ENCODE measurements at regions not wholly inside any gene's neighbourhood (a gene's known extent, or its start where the extent isn't known, plus 50 kb on each side); places are given as distances from the start of the nearest gene placed in this dataset.

- DNase-seq, result no peak
These were observed 134.5 kb downstream of the ASB1 start for GRCh38 chr2:238561230-238561629.

- DNase-seq, result no peak
These were observed 135.7 kb downstream of the ASB1 start for GRCh38 chr2:238562446-238562845.

- no peak for DNase-seq
These were observed 136.8 kb downstream of the ASB1 start for GRCh38 chr2:238563551-238563950.

- DNase-seq, result no peak
These were observed 137.7 kb downstream of the ASB1 start for GRCh38 chr2:238564286-238564920.

- no peak for DNase-seq
These were observed 138.3 kb downstream of the ASB1 start for GRCh38 chr2:238565031-238565430.

GRCh38 chr2:238566001-238566645, 139.4 kb downstream of the ASB1 start:
- no peak for DNase-seq

GRCh38 chr2:238567067-238567855, 140.5 kb downstream of the ASB1 start:
- DNase-seq, result no peak

- no peak for DNase-seq
These were observed 141.3 kb downstream of the ASB1 start for GRCh38 chr2:238567996-238568395.

GRCh38 chr2:238568455-238569440, 142.0 kb downstream of the ASB1 start:
- DNase-seq, result no peak

- DNase-seq, result no peak
These were observed 142.9 kb downstream of the ASB1 start for GRCh38 chr2:238569507-238570195.

GRCh38 chr2:238570391-238570790, 143.7 kb downstream of the ASB1 start:
- DNase-seq, result no peak

- DNase-seq, result no peak
These were observed 144.2 kb downstream of the ASB1 start for GRCh38 chr2:238570926-238571325.

GRCh38 chr2:238571661-238572372, 145.1 kb downstream of the ASB1 start:
- DNase-seq, result no peak

GRCh38 chr2:238573065-238573778, 146.5 kb downstream of the ASB1 start:
- peak in 1 of 5 experiments; percentile 15 for DNase-seq

GRCh38 chr2:238573916-238574315, 147.2 kb downstream of the ASB1 start:
- DNase-seq, result no peak

GRCh38 chr2:238574490-238575271, 148.0 kb downstream of the ASB1 start:
- no peak for DNase-seq

GRCh38 chr2:238576674-238577073, 149.9 kb downstream of the ASB1 start:
- no peak for DNase-seq

- no peak for DNase-seq
These were observed 151.5 kb downstream of the ASB1 start for GRCh38 chr2:238578256-238578655.

- DNase-seq, result no peak
These were observed 153.8 kb downstream of the ASB1 start for GRCh38 chr2:238580486-238580885.

- DNase-seq, result no peak
These were observed 154.4 kb downstream of the ASB1 start for GRCh38 chr2:238581126-238581525.
